Panc1 (cell line): ENCODE measurements at regions not wholly inside any gene's neighbourhood (a gene's known extent, or its start where the extent isn't known, plus 50 kb on each side); places are given as distances from the start of the nearest gene placed in this dataset.
"Not testable (repeated sequence)": the region's sequence is repeated elsewhere in the genome, so short reads cannot be mapped to it uniquely, and the experiment has no call there.

ENCODE experiments used
- ATAC-seq: fragments of 200-7000 bp; cut with Tn5 transposase; 2 replicates; pipeline ENCODE4 v1.9.1; 2020; ENCODE audit warnings: mild to moderate bottlenecking, moderate library complexity
- BruUV-seq: library from RNA; stranded (reverse); fragments of 400-500 nt; replicated peaks from 2 replicates; lab custom pipeline; 2021; lab: Mats Ljungman, UMichigan
- CTCF ChIA-PET: fragments of 300-600 bp; sonication (Branson Sonifier 250); formaldehyde crosslinking; loops from one replicate; lab custom pipeline; 2022; ENCODE audit warnings: antibody characterized with exemption; lab: Charles Lee
- POLR2A ChIA-PET: fragments of 300-600 bp; sonication (Branson Sonifier 250); formaldehyde crosslinking; loops from one replicate; lab custom pipeline; 2022; ENCODE audit warnings: antibody characterized with exemption; lab: Charles Lee
- DNase-seq: peaks from one replicate; pipeline ENCODE4 v3.0.0-alpha.2; 2010; ENCODE audit warnings: low read depth, low spot score
- H3K27ac ChIP-seq: 2 replicates; pipeline ENCODE4 v1.5.1; 2011; ENCODE audit warnings: mild to moderate bottlenecking, low read length, inconsistent platforms
- H3K27me3 ChIP-seq: fragments of 200-500 bp; sonication (Bioruptor generic); 2 replicates; pipeline ENCODE4 v1.6.0; 2014; ENCODE audit warnings: low read length, inconsistent platforms; ENCODE audit not compliant: control insufficient read depth, insufficient read depth
- H3K36me3 ChIP-seq: fragments of 200-500 bp; sonication (Bioruptor generic); 2 replicates; pipeline ENCODE4 v1.5.1; 2014; ENCODE audit warnings: inconsistent platforms, mild to moderate bottlenecking, low read length, moderate library complexity; ENCODE audit not compliant: control insufficient read depth, insufficient read depth
- H3K4me1 ChIP-seq: 2 replicates; pipeline ENCODE4 v1.5.1; 2011; ENCODE audit warnings: inconsistent platforms, mild to moderate bottlenecking, low read length, moderate library complexity; ENCODE audit not compliant: control insufficient read depth, insufficient read depth
- H3K4me3 ChIP-seq, 2 experiments: 2 replicates each; pipeline ENCODE4 v1.5.1; 2011 to 2012; ENCODE audit warnings: low read depth in 2 of 2, low read length in 2 of 2, mild to moderate bottlenecking in 2 of 2, inconsistent platforms in 1 of 2, moderate library complexity in 1 of 2
- H3K9me3 ChIP-seq: fragments of 200-500 bp; sonication (Bioruptor generic); 2 replicates; pipeline ENCODE4 v1.5.1; 2014; ENCODE audit warnings: low read depth, mild to moderate bottlenecking, inconsistent platforms, low read length, moderate library complexity; ENCODE audit not compliant: control insufficient read depth, insufficient read depth
- CTCF ChIP-seq: fragments of 450-650 bp; IDR thresholded peaks from 2 replicates; pipeline ENCODE4 v1.5.1; 2017; ENCODE audit warnings: mild to moderate bottlenecking
- POLR2AphosphoS5 ChIP-seq: IDR thresholded peaks from 2 replicates; pipeline ENCODE4 v1.6.1; 2012; ENCODE audit warnings: mild to moderate bottlenecking, low read depth, low read length, moderate library complexity
- REST ChIP-seq, 2 experiments: IDR thresholded peaks; 2 replicates each; pipeline ENCODE4 v1.6.1; 2011 to 2012; ENCODE audit warnings: low read depth in 2 of 2, control low read depth in 1 of 2, low read length in 1 of 2, mild to moderate bottlenecking in 1 of 2, moderate library complexity in 1 of 2; ENCODE audit not compliant: insufficient read depth in 1 of 2
- SIN3A ChIP-seq: IDR thresholded peaks from 2 replicates; pipeline ENCODE4 v1.6.1; 2012; ENCODE audit warnings: low read depth, mild to moderate bottlenecking, low read length, moderate library complexity, borderline replicate concordance; ENCODE audit not compliant: insufficient read depth
- TCF7L2 ChIP-seq: IDR thresholded peaks from 2 replicates; pipeline ENCODE4 v1.6.1; 2011; ENCODE audit warnings: mild to moderate bottlenecking, low read depth, low read length, inconsistent platforms
- in situ Hi-C: cut with HindIII; loops from 2 replicates; pipeline ENCODE4 v1.10.0; 2016; ENCODE audit warnings: low sequenced_read_pairs, low pct_unique_long_range_greater_than_20kb
- intact Hi-C: fragments of 100-400 bp; cut with micrococcal nuclease; formaldehyde crosslinking; loops from one replicate; pipeline ENCODE4 v1.10.0; 2022; ENCODE audit not compliant: unreplicated experiment

- in situ Hi-C loops, H3K4me1 ChIP-seq, H3K36me3 ChIP-seq, BruUV-seq, DNase-seq, CTCF ChIA-PET, H3K27ac ChIP-seq, intact Hi-C loops, H3K27me3 ChIP-seq, ATAC-seq, POLR2A ChIA-PET, H3K4me3 ChIP-seq: not testable (repeated sequence)
- H3K9me3 ChIP-seq: peaks cover 28% of the 10 kb centered on the region; the same call in 1 of the 2 replicates
Observed at GRCh38 chr6:105686793-105687192, 283.9 kb upstream of the PREP start.

DNA sequence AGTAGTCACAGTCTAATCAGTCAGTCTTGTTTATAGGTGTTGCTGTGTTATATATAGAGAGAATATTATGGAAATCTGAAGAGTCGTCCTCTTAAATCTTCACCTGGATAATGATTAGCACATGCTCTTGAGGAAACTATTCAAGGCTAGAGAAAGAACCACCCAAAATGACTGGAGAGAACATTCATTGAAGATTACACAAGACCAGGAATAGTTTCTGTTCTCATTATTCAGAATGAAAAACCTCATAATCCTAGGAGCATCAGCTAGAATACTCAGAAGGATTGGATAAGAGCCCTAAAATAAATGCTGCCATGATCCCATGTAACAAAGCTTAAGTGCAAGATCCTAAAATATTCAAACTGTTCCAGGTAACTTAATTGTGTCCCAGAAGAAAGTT is 278.2 kb upstream of the PREP start:
- ChIA-PET CTCF (no interaction called here), POLR2A (no interaction called here)
- in situ Hi-C loops: no loop called here
- Histone ChIP-seq H3K4me1 (peaks cover 3% of the 10 kb centered on the region; the same call in 1 of the 2 replicates), H3K36me3 (no peaks in the 10 kb centered on the region), H3K9me3 (peaks cover 7% of the 10 kb centered on the region; the same call in 1 of the 2 replicates), H3K27me3 (no peaks in the 10 kb centered on the region), H3K27ac (no peak overlapping the region), H3K4me3 (no peak overlapping the region)
- no TSS peak for BruUV-seq
- no peak for DNase-seq
- intact Hi-C loops: no loop called here
- no peak for TF ChIP-seq REST (IDR thresholded peaks at IDR 0.05; ENCODE audit: insufficient read depth in 1 of 2, low read depth in 2 of 2, low read length in 1 of 2)
- TF ChIP-seq POLR2AphosphoS5: no peak
- no peak for ATAC-seq

DNA sequence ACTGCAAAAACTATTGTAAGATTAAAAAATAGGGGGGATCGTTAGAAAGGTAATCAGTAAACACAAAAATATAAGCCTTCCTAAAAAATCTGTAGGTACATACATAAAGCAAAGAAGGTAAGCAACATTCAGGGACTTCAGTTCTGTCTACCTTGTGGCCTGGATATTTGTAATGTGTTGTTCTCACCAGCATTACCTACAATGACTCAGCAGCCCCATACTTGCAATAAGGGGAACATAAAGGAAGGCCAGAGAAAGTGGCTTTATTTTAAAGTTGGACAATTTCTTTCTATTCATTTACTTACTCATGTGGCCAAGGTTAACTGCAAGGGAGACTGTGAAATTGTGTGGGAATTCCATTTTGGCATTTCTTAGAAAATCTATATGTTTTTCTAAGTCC is 277.2 kb upstream of the PREP start:
- H3K9me3 ChIP-seq: peaks cover 7% of the 10 kb centered on the region; the same call in 1 of the 2 replicates
- POLR2A ChIA-PET: no interaction called here
- intact Hi-C loops (no loop called here), in situ Hi-C loops (no loop called here)
- H3K36me3 ChIP-seq: no peaks in the 10 kb centered on the region
- no peak overlapping the region for H3K4me3 ChIP-seq
- TF ChIP-seq POLR2AphosphoS5 (no peak), REST (IDR thresholded peaks at IDR 0.05; ENCODE audit: insufficient read depth in 1 of 2, low read depth in 2 of 2, low read length in 1 of 2) (no peak), CTCF (no peak), SIN3A (no peak), TCF7L2 (no peak)
- CTCF ChIA-PET: no interaction called here
- no peak for ATAC-seq
- peaks cover 6% of the 10 kb centered on the region; the same call in 1 of the 2 replicates for H3K4me1 ChIP-seq
- no peaks in the 10 kb centered on the region for H3K27me3 ChIP-seq
- no peak for DNase-seq
- H3K27ac ChIP-seq: no peak overlapping the region
- no TSS peak for BruUV-seq
